Astrocyte (in vitro differentiated cells and primary cell): ENCODE measurements at regions not wholly inside any gene's neighbourhood (a gene's known extent, or its start where the extent isn't known, plus 50 kb on each side); places are given as distances from the start of the nearest gene placed in this dataset.

Experiments
- CTCF ChIP-seq: IDR thresholded peaks from 2 replicates; pipeline ENCODE4 v1.5.1; 2011; ENCODE audit warnings: low read depth, mild to moderate bottlenecking, inconsistent platforms, low read length, moderate library complexity; ENCODE audit not compliant: insufficient read depth
- EZH2 ChIP-seq: IDR thresholded peaks from 2 replicates; pipeline ENCODE4 v1.6.1; 2012; ENCODE audit warnings: mild to moderate bottlenecking, low read length, inconsistent platforms; ENCODE audit not compliant: insufficient read depth

GRCh38 chr10:78692071-78692470 is 376.7 kb upstream of the ZMIZ1 start:
- TF ChIP-seq CTCF = no peak
- TF ChIP-seq EZH2 = no peak
